ENCODE measurements at regions not wholly inside any gene's neighbourhood (a gene's known extent, or its start where the extent isn't known, plus 50 kb on each side); places are given as distances from the start of the nearest gene placed in this dataset.
A peak's percentile ranks its signal among the peaks of the same experiment; 100 is the strongest.
"Not testable (repeated sequence)": the region's sequence is repeated elsewhere in the genome, so short reads cannot be mapped to it uniquely, and the experiment has no call there.

DNA sequence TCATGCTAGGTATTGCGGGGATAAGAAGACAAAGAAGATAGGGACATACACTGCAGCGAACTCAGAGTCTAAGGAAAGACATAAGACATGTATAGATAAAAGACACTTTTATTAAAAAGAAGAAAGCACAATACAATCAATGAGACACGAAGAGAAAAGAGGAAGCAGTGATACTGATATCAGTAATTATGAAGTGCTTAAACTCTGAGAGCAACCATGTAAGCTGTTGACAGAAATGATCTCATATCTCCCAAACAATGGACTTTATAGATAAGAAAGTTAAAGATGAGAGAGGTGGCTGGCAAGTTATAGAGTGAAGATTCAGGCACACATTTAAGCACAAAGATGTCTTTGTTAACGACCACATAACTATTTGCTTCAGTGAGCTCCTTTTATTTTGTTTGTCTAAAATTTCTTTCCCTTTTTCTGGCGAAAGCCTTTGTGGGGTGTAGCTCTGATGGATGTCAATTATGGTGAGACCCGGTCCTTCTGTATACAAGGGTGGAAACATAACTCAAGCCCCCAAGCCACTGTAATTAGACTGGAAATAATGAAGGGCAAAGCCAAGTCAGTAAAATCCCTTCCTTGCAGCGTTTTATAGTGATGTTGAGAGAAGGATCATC is 818.0 kb upstream of the SLC10A2 start:
- no peak for TF ChIP-seq CTCF (IDR thresholded peaks at IDR 0.05)

DNA sequence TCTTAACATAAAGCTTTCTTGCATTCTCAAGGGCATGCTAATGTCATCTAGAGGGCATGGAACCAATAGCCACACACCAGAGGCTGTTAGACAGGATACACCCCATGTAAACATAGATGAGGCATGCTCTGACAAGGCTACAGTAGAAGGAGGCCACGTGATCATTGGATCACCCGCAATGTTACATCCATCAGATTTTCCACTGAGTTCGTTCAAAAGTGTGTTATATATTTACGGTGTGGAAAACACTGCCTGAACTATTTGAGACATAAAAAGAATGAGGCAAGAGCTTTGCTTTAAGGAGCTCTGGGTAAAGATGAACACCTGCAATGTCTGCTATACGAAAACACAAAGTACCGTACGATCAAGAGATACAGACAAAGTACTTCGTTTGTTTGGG is 817.5 kb upstream of the SLC10A2 start:
- ATAC-seq (ENCODE audit: low FRiP score) (no peak), DNase-seq (ENCODE audit: low spot score) (no peak)
- no peak for TF ChIP-seq CTCF (IDR thresholded peaks at IDR 0.05)

More for the DNA sequence above, 818.0 kb upstream of the SLC10A2 start:
- ATAC-seq (ENCODE audit: low FRiP score) (no peak), DNase-seq (ENCODE audit: low spot score) (no peak)

- TF ChIP-seq CTCF (IDR thresholded peaks at IDR 0.05): no peak
- DNase-seq (ENCODE audit: low spot score) (peak; percentile 78), ATAC-seq (ENCODE audit: low FRiP score) (peak; percentile 98)
These were observed 816.9 kb upstream of the SLC10A2 start for GRCh38 chr13:103883164-103883563.

GRCh38 chr13:103880146-103880545 is 813.9 kb upstream of the SLC10A2 start:
- not testable (repeated sequence) for DNase-seq (ENCODE audit: low spot score); ATAC-seq (ENCODE audit: low FRiP score)

DNA sequence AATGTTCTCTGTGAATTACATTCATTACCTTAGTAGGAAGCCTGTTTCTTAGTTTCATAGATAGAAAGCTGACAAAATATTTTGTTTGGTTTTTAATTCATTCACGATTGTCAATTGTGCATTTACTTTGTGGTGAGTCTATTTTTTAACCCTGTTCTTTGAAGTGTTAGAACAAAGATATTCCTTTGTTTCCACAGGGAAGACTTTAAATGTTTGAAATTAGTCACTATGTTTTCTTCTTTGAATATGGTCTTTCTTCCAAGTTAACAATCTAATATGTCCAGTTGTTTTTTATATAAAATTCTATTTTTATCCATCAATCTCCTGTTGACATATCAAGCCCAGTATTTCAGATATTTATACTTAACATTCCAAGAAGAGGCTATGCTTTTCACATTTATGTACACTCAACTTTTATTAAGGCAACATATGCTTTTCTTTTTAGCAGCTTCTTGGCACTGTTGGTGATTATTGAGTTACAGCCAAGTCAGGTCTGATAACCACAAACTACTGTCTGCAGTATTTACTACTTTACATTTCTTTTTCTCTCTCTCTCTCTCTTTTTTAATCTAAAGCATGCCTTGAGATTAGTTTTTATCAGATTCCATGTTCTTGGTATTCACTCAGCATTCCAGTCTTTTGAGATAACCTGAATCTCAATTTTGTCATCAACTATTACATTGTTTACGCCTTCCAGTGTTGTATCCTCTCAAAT is 812.8 kb upstream of the SLC10A2 start:
- no peak for TF ChIP-seq CTCF (IDR thresholded peaks at IDR 0.05)
- DNase-seq (ENCODE audit: low spot score) (no peak), ATAC-seq (ENCODE audit: low FRiP score) (no peak)

GRCh38 chr13:103876571-103876970 is 810.4 kb upstream of the SLC10A2 start:
- TF ChIP-seq CTCF (IDR thresholded peaks at IDR 0.05): no peak
- ATAC-seq (ENCODE audit: low FRiP score) (no peak), DNase-seq (ENCODE audit: low spot score) (no peak)

DNA sequence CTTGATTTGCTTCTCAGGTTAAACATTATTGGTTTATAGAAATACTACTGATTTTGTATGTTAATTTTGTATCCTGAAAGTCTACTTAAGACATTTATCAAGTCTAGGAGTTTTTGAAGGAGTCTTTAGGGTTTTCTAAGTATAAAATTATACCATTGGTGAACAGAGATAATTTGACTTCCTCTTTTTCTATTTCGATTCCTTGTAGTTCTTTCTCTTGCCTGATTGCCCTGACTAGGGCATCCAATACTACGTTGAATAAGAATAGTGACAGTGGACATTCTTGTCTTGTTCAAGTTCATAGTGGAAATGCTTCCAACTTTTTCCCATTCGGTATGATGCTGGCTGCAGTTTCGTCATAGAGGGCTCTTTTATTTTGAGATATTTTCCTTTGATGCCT is 807.5 kb upstream of the SLC10A2 start:
- TF ChIP-seq CTCF (IDR thresholded peaks at IDR 0.05): no peak
- ATAC-seq (ENCODE audit: low FRiP score) (no peak), DNase-seq (ENCODE audit: low spot score) (no peak)

Data from omental fat pad (tissue), 3 donors.